GM21576 (cell line): ENCODE measurements at regions not wholly inside any gene's neighbourhood (a gene's known extent, or its start where the extent isn't known, plus 50 kb on each side); places are given as distances from the start of the nearest gene placed in this dataset.

Experiments used
- ATAC-seq: cut with Tn5 transposase; IDR thresholded peaks from one replicate; pipeline ENCODE4 v1.9.1; 2021; ENCODE audit warnings: mild to moderate bottlenecking, moderate library complexity; ENCODE audit not compliant: unreplicated experiment

DNA sequence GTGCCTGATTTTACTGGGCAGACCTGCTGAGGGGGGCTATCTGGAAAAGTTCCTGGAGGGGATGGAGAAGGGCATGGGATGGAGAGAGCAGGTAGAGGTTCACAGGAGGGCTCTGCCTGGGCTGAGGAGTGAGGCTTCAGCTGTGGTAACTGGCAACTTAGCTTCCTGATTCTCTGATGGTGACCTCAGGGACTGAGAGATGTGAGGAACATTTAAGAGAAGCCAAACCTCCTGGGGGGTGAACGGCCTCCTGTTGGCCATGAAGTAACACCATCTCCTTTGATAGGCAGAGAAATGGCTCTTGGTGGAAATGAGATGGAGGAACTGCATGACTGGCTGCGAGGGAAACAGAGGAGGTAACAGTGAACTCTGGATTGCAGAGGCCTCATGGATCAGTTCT, 97.3 kb upstream of the ROPN1 start:
- ATAC-seq = no peak

- no peak for ATAC-seq
Observed at GRCh38 chr3:124091716-124092115, 99.8 kb upstream of the ROPN1 start.

DNA sequence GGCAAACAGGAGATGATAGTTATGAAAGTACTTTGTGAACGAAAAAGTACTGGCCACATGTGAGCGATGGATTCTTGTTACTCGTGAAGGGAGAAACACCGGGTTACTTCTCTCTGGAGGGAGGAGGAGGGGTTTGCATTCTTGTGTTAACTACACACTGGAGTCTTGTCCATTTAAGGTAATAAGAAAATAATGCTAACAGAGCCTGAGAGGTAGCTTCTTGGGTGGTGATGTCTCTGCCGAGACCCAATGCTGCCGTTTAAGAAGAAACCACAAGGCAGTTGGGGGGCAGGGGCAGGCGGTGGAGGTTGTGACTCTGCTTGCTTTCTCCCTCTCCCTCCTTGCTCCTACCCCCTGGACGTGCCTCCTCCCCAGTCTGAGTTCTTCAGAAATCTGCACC, 100.9 kb upstream of the ROPN1 start:
- ATAC-seq = no peak

DNA sequence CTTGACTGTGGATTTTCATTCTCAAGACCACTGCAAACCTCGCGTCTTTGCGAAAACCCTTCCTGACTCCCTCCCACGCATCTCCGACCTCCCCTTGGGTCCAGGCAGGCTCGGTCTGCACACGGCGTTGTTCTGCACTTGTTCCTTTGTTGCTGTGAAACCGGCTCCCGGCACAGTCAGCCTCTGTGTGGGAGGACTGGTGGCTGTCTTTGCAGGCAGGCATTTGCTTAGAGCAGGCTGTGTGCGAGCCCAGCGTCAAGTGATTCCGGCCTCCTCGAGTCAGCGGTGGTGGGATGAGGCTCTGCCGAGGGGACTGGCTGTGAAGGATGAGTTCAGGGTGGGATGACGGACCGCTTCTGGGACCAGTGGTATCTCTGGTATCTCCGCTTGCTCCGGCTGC, 102.6 kb upstream of the ROPN1 start:
- no peak for ATAC-seq

- ATAC-seq = no peak
Observed at GRCh38 chr3:124097362-124098131, 105.6 kb upstream of the ROPN1 start.

DNA sequence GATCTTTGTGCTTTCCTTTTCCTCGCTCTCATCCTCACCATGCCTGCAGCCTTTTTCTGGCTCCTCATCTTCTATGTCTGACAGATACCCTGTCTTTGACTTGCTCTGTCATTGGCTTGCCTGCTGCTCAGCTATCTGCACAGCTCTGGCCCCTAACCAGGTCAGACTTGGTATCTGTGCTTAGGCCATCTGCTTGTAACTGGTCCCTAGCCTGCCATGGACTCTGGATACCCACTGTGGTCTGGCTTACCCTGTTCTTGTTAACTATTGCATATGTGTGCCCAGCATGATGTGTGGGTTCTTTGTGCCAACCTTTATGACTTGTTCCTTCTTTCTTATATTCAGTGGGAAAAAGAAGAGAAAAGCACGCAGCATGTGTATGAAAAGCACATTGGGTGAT, 109.7 kb upstream of the ROPN1 start:
- ATAC-seq = no peak

- no peak for ATAC-seq
Observed at GRCh38 chr3:124107104-124107890, 115.4 kb upstream of the ROPN1 start.

GRCh38 chr3:124108446-124108845, 116.5 kb upstream of the ROPN1 start:
- no peak for ATAC-seq

GRCh38 chr3:124113485-124113884, 121.6 kb upstream of the ROPN1 start:
- ATAC-seq = no peak

DNA sequence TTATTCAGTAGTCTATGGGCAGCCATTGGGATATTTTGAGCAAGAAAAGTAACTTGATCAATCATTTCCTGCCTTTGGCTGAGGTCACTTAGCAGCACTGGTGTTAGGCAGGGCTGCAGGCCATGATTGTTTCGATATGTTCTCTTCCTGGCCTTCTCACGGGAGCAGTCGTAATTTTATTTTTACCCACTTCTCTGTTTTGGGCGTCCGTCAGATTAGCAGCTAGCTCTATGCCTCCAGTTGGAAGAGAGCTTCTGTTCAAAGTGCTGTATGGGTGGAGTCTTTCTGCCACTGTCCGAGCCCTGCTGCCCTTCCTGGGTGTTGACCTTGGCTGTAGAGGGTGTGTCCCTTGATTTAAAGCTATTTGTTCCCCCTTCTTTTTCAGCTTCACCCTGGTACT, 123.4 kb upstream of the ROPN1 start:
- no peak for ATAC-seq

DNA sequence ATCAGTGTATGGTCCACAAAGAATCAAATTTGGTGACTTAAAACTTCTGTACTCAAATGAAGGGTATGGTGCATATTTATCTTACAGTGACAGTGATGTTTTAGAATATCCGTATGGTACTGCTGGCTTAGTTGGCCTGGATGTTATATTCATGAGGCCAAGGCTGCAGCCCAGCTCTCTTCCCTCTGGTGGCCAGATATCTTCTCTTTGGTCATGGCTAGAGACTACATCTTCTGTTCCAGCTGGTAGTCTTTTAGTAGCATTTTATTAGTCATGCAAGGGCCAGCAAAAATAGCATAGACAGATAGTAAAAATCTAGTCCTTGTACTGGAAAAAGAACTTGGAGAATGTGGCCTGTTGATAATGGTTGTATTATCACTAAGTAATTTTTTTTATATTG, 124.0 kb upstream of the ROPN1 start:
- no peak for ATAC-seq

DNA sequence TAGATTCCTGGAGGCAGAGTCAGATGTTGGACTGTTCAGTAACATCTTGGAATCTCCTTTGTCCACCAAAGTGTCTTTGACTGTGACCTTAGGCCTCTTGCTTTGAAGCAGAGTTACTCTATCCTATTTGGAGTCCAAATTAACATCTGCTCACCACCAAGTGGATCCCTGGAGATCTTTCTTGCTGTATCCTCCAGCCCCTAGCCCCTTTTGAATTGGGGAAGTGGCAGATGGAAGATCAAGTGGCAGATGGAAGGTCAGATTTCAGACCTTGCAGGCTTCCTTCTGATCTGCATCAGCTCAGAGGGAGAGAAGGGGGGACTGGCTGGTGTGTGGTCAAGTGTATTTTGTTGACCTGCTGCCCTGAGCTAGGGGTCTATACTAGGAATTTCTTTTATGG, 125.0 kb upstream of the ROPN1 start:
- no peak for ATAC-seq

DNA sequence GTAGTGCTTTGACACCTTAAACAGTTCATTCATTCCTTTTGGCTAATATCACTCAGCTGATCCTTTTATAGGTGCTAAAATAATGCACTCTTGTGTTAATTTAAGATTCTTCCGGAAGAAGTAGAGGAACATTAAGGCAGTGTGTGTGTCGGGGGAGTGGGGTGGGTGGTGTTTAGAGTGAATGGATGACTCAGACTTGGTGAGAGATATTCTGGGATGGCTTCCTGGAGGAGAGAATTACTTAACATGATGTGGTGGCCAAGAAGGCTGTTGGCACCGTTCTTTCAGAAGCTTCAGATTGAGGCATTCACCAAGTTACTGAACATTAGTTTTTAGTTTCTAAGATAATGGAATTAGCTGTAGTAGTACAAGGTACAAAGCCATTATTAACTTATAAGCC, 125.6 kb upstream of the ROPN1 start:
- ATAC-seq = no peak

DNA sequence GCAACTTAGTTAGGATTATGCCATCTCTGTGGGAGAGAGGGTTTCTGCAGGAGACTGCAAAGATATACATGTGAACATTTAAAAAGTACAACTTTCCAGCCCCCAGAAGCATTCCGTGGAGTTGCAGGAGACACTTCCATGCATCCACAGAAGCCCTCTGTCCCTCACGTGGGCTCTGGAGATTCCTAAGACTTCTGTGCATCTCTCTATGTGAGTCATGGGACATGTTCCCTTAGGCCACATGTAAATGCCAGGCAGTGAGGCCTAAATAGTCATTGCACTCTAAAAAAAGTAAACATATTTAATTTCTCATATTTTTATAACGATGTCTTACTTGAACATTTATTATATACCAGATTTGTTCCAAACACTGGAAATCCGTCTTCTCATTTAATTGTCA, 126.5 kb upstream of the ROPN1 start:
- no peak for ATAC-seq

DNA sequence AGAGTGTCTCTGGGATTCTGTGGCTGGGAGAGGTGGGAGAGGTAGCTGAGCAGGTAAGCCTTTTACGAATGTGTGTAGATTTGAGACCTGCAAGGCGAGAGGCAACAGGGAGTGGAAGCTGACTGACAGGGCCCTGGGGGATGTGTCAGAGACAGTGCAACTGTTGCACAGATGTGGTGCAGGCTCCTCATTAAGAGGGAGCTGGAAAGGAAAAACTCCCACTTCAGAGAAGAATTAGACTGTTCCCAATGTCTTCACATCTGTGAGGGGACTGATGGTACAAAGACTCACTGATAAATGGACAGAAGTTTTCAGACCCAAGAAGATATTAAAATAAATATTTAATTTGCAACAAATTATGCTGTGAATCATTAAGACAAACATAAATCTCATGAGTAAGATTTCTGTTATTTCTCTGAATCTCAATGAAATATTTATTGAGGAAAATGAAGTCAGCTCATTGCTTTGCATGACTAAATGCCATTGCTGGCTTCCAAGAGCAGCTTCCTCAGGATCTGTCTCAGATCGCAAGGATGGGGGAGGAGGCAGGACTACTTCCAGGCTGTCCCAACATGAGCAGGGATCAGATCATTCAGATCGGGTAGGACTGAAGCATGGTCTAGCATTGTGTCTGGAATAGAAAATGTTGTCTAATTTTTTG, 127.3 kb upstream of the ROPN1 start:
- no peak for ATAC-seq

- no peak for ATAC-seq
Observed at GRCh38 chr3:124121379-124122312, 129.7 kb upstream of the ROPN1 start.

DNA sequence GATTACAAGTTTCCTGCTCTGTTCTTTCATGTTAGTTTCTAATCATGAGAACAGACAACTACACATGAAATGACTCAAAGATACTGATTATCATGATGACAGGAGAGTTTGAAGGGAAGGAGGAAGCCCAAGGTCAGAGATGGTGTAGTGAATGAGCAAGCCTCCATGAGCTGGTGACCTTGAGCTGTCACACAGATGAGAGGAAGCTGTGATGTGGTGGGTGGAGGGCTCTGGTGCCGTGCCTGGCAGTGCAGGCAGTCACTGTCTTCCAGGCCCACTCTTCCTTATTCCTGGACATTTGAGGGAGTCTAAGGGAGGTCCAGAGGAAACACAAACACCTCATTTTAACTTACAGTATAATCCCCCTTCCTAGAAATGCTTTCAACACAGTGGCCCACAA, 133.4 kb upstream of the ROPN1 start:
- ATAC-seq = no peak

- ATAC-seq = no peak
Observed at GRCh38 chr3:124126436-124127023, 134.6 kb upstream of the ROPN1 start.

DNA sequence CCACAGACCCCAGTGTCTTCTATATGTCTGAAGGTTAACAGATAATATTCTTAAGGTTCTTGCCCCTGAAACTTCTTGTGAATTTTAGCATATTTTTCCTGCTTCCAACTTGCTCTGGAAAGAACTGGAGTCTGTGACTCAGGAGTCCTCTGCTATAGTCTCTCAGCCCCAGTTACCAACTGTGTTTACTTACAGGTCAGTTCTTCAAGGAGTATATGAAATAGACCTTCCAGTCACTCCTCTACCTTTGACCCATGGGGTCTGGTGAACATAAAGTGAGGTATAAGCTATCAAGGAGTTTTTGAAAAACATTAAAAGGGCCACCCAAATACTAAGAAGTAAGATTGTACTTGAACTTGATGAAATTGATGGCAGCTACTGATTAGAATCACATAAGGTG, 139.2 kb upstream of the ROPN1 start:
- ATAC-seq = no peak

- ATAC-seq = no peak
Observed at GRCh38 chr3:124131580-124131979, 139.7 kb upstream of the ROPN1 start.
